ENCODE measurements at regions not wholly inside any gene's neighbourhood (a gene's known extent, or its start where the extent isn't known, plus 50 kb on each side); places are given as distances from the start of the nearest gene placed in this dataset.

DNA sequence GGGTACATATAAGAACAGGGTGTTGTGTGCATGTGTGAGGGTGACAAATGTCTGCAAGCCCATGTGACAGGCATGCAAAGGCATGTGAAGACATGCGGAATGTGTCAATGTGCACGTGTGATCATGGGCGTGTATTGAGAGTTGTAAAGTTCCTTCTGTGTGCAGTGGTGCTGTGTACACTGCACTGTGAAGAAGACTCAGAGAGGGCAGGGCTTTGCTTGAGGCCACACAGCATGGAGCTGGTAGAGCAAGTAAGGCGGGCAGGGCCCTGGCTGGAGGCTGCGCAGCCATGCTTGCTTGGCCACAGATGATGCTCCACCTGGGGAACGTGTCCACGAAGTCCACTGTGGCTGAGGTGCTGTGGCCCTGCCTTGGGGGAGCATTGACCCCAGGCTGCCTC lies 66.8 kb downstream of the PTPRS start:
- WGBS, 2 donors, result 94 to 97% methylated on average over 7 of the region's 7 CpGs
- ATAC-seq (no peak), DNase-seq (no peak), FAIRE-seq (no peak)
- Histone ChIP-seq H3K27me3 (no peaks in the 10 kb centered on the region), H3K36me3 (peaks cover 0 to 15% (median 0%) of the 10 kb centered on the region in 3 donors), H3K27ac (no peak overlapping the region), H3K4me3 (no peak overlapping the region), H3K9me3 (no peaks in the 10 kb centered on the region), H3K4me1 (no peaks in the 10 kb centered on the region)
- intact Hi-C loops (cut with DNase I), result no loop called here
- TF ChIP-seq, protein P1, sequence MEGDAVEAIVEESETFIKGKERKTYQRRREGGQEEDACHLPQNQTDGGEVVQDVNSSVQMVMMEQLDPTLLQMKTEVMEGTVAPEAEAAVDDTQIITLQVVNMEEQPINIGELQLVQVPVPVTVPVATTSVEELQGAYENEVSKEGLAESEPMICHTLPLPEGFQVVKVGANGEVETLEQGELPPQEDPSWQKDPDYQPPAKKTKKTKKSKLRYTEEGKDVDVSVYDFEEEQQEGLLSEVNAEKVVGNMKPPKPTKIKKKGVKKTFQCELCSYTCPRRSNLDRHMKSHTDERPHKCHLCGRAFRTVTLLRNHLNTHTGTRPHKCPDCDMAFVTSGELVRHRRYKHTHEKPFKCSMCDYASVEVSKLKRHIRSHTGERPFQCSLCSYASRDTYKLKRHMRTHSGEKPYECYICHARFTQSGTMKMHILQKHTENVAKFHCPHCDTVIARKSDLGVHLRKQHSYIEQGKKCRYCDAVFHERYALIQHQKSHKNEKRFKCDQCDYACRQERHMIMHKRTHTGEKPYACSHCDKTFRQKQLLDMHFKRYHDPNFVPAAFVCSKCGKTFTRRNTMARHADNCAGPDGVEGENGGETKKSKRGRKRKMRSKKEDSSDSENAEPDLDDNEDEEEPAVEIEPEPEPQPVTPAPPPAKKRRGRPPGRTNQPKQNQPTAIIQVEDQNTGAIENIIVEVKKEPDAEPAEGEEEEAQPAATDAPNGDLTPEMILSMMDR (IDR thresholded peaks at IDR 0.05), result no peak

DNA sequence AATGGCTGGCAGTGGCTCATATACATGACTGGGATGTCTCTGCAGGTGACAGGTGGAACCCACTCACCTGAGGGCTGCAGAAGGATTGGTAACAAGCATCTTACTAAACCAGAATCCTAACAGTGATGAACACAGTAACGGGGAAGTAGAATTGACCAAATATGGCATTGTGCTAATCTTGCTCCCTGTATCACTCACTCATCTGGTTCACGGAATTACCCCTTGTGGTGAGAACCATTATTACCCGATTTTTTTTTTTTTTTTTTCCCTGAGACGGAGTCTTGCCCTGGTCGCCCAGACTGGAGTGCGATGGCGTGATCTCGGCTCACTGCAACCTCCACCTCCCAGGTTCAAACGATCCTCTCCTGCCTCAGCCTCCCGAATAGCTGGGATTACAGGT lies 69.5 kb downstream of the PTPRS start:
- H3K27me3 ChIP-seq, result no peaks in the 10 kb centered on the region
- H3K27ac ChIP-seq, result no peak overlapping the region
- FAIRE-seq (no peak), ATAC-seq (no peak), DNase-seq (peak in 1 of 6 donors; percentile 2)
- no peaks in the 10 kb centered on the region for H3K4me1 ChIP-seq
- intact Hi-C loops (cut with DNase I), result no loop called here
- TF ChIP-seq, protein P1 (IDR thresholded peaks at IDR 0.05), result no peak
- WGBS, 2 donors, result 82 to 87% methylated on average over 10 of the region's 10 CpGs
- H3K4me3 ChIP-seq, result no peak overlapping the region
- H3K9me3 ChIP-seq, result no peaks in the 10 kb centered on the region
- H3K36me3 ChIP-seq, result peaks cover 0 to 15% (median 0%) of the 10 kb centered on the region in 3 donors

DNA sequence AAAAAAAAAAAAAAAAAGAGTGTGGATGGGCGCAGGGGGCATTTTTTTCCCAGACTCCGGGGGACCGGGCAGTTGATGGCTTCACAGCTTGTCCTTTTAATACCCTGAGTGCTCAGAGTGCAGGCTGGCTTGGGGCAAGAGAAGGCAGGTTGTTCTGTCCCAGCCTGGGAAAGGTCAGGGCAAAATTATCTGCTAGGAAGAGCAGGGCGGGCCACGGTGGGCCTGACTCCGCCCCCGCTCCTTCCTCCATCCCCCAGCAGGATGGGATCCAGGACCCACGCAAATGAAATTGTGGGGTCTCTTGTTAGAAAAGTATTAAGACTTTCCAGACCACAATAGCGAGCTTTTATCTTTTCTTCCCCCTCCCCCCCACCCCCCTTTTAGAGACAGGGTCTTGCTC lies 70.7 kb downstream of the PTPRS start:
- Histone ChIP-seq H3K9me3 (no peaks in the 10 kb centered on the region), H3K36me3 (peaks cover 0 to 16% (median 0%) of the 10 kb centered on the region in 3 donors), H3K27ac (no peak overlapping the region), H3K4me3 (no peak overlapping the region), H3K27me3 (no peaks in the 10 kb centered on the region), H3K4me1 (no peaks in the 10 kb centered on the region)
- DNase-seq (peak in 1 of 6 donors; percentile 11), FAIRE-seq (no peak), ATAC-seq (no peak)
- TF ChIP-seq, protein P1 (IDR thresholded peaks at IDR 0.05), result no peak
- WGBS, 2 donors, result 90 to 93% methylated on average over 9 of the region's 9 CpGs
- intact Hi-C loops (cut with DNase I), result no loop called here

DNA sequence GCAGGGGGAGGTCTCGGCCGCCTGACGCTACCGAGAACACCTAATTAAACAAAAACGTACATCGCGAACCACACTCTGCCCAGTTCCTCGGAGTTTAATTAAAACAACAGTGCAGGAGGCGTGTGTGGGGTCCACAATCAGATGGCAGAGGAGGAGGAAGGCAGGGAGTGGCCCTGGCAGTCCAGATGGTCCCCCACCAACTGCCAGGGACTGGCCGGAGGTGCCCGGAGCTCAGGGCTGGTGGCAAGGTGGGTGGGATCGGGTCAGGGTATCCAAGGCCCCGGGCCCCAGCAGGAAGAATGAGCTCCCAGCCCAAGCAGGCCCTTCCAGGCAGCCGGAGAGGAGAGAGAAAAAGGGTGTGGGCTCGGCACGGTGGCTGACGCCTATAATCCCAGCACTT lies 71.3 kb downstream of the PTPRS start:
- intact Hi-C loops (cut with DNase I), result no loop called here
- no peak for FAIRE-seq
- Histone ChIP-seq H3K4me1 (no peaks in the 10 kb centered on the region), H3K9me3 (no peaks in the 10 kb centered on the region), H3K36me3 (peaks cover 0 to 22% (median 0%) of the 10 kb centered on the region in 3 donors), H3K27me3 (no peaks in the 10 kb centered on the region), H3K27ac (no peak overlapping the region), H3K4me3 (no peak overlapping the region)
- ATAC-seq, result no peak
- DNase-seq, result peak in 1 of 6 donors; percentile 37
- WGBS, 2 donors, result 94 to 95% methylated on average over 16 to 17 of the region's 17 CpGs
- TF ChIP-seq, protein P1 (IDR thresholded peaks at IDR 0.05), result no peak

DNA sequence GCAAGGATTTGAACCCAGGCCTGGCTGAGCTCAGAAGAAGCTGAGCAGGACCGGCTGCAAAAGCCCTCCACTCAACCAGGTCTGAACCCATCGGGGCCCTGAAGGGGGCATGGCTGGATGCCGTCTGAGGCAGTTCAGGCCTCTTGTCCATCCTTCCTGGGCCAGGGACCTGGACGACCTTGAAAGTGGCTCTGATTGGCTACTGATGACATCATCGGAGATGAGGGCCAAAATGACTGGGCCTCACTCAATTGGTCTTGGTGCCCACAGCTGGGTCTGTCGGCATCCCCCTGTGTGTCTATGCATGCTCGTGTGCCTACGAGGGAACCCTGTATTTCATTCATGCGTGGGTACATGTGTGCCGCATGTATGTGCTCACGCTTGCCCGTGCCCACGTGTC lies 71.8 kb downstream of the PTPRS start:
- no peak overlapping the region for H3K4me3 ChIP-seq
- H3K36me3 ChIP-seq, result peaks cover 0 to 24% (median 0%) of the 10 kb centered on the region in 3 donors
- H3K4me1 ChIP-seq, result no peaks in the 10 kb centered on the region
- no peaks in the 10 kb centered on the region for H3K27me3 ChIP-seq
- peak in 1 of 4 donors; percentile 35 for ATAC-seq
- intact Hi-C loops (cut with DNase I), result no loop called here
- TF ChIP-seq, protein P1 (IDR thresholded peaks at IDR 0.05), result no peak
- DNase-seq, result peak in 1 of 6 donors; percentile 38
- no peaks in the 10 kb centered on the region for H3K9me3 ChIP-seq
- WGBS, 2 donors, result 85 to 88% methylated on average over 13 of the region's 13 CpGs
- H3K27ac ChIP-seq, result no peak overlapping the region
- FAIRE-seq, result no peak
